ENCODE measurements at regions not wholly inside any gene's neighbourhood (a gene's known extent, or its start where the extent isn't known, plus 50 kb on each side); places are given as distances from the start of the nearest gene placed in this dataset.

- no peak for ATAC-seq
- no peaks in the 10 kb centered on the region for H3K27me3 ChIP-seq
- no peaks in the 10 kb centered on the region for H3K36me3 ChIP-seq
- DNase-seq: no peak
- H3K4me3 ChIP-seq: no peak overlapping the region
- H3K9me3 ChIP-seq: no peaks in the 10 kb centered on the region
- H3K27ac ChIP-seq: peak overlapping the region in 1 of 2 donors; percentile 74
- TF ChIP-seq, protein P1, sequence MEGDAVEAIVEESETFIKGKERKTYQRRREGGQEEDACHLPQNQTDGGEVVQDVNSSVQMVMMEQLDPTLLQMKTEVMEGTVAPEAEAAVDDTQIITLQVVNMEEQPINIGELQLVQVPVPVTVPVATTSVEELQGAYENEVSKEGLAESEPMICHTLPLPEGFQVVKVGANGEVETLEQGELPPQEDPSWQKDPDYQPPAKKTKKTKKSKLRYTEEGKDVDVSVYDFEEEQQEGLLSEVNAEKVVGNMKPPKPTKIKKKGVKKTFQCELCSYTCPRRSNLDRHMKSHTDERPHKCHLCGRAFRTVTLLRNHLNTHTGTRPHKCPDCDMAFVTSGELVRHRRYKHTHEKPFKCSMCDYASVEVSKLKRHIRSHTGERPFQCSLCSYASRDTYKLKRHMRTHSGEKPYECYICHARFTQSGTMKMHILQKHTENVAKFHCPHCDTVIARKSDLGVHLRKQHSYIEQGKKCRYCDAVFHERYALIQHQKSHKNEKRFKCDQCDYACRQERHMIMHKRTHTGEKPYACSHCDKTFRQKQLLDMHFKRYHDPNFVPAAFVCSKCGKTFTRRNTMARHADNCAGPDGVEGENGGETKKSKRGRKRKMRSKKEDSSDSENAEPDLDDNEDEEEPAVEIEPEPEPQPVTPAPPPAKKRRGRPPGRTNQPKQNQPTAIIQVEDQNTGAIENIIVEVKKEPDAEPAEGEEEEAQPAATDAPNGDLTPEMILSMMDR (IDR thresholded peaks at IDR 0.05): no peak
- intact Hi-C loops (cut with DNase I): no loop called here
- peaks cover 0 to 42% of the 10 kb centered on the region in 2 donors for H3K4me1 ChIP-seq
These were observed 95.4 kb upstream of the ENPP6 start for GRCh38 chr4:184313058-184313581.

- H3K27me3 ChIP-seq: no peaks in the 10 kb centered on the region
- no peak overlapping the region for H3K4me3 ChIP-seq
- ATAC-seq (no peak), DNase-seq (no peak)
- intact Hi-C loops (cut with DNase I): no loop called here
- peaks cover 0 to 36% of the 10 kb centered on the region in 2 donors for H3K4me1 ChIP-seq
- TF ChIP-seq, protein P1 (IDR thresholded peaks at IDR 0.05): no peak
- H3K36me3 ChIP-seq: no peaks in the 10 kb centered on the region
- H3K9me3 ChIP-seq: no peaks in the 10 kb centered on the region
- peak overlapping the region in 1 of 2 donors; percentile 47 for H3K27ac ChIP-seq
These were observed 94.5 kb upstream of the ENPP6 start for GRCh38 chr4:184312126-184312525.

GRCh38 chr4:184310881-184311709 is 93.4 kb upstream of the ENPP6 start:
- no peak for DNase-seq
- TF ChIP-seq, protein P1 (IDR thresholded peaks at IDR 0.05): no peak

DNA sequence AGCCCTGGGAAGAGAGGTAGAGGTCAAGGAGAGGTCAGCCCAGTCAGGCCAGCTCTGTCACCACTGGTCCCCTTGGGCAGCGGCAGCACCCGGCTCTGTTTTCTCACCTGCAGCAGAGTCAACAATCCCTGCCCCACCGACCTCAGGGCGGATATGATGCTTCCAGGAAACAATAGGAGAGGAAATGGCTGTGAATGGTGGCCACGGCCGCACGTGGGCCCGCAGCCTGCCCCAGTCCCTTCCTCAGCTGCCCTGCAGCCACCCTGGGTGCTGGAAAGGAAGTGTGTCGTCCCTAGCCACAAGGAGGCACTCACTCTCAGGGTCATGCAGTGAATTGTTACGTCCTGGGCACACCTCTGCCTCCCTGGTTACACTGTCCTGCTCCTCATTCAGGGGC is 92.5 kb upstream of the ENPP6 start:
- H3K27me3 ChIP-seq: no peaks in the 10 kb centered on the region
- H3K36me3 ChIP-seq: no peaks in the 10 kb centered on the region
- no peaks in the 10 kb centered on the region for H3K9me3 ChIP-seq
- no peak overlapping the region for H3K4me3 ChIP-seq
- TF ChIP-seq, protein P1 (IDR thresholded peaks at IDR 0.05): peak in 1 of 2 donors; percentile 37
- ATAC-seq: peak; percentile 81
- intact Hi-C loops (cut with DNase I): no loop called here
- peak overlapping the region in 1 of 2 donors; percentile 47 for H3K27ac ChIP-seq
- peak in 1 of 4 donors; percentile 57 for DNase-seq
- peaks cover 0 to 32% of the 10 kb centered on the region in 2 donors for H3K4me1 ChIP-seq

More at GRCh38 chr4:184310881-184311709, 93.4 kb upstream of the ENPP6 start:
- no peak for ATAC-seq
- Histone ChIP-seq H3K4me3 (no peak overlapping the region), H3K4me1 (peaks cover 0 to 32% of the 10 kb centered on the region in 2 donors), H3K27ac (peak overlapping the region in 1 of 2 donors; percentile 47), H3K9me3 (no peaks in the 10 kb centered on the region), H3K36me3 (no peaks in the 10 kb centered on the region), H3K27me3 (no peaks in the 10 kb centered on the region)
- intact Hi-C loops (cut with DNase I): no loop called here

Data from left lung (tissue), 4 donors.